ENCODE measurements at regions not wholly inside any gene's neighbourhood (a gene's known extent, or its start where the extent isn't known, plus 50 kb on each side); places are given as distances from the start of the nearest gene placed in this dataset.
"Not testable (repeated sequence)": the region's sequence is repeated elsewhere in the genome, so short reads cannot be mapped to it uniquely, and the experiment has no call there.

DNA sequence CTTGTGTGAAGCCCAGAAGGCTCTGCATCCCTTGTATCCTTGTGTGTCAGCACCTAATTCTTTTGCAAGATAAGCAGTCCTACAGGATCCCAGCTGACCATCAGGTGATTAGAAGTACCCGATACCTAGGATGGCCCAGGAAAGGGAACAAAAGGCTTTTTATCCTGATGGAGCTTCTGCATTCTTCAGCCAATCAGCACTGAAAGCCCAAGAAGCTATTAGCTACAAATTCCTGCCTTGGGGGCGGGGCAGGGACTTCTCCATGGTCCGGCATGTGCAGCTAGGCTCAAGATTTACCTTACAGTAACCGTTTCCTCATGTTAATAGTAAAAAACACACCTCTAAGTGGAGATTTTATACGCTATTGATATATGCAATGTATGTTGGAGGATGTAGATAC, 264.6 kb upstream of the THUMPD2 start:
- DNase-seq = no peak

- DNase-seq = no peak
These were observed 264.1 kb upstream of the THUMPD2 start for GRCh38 chr2:40043191-40043590.

- no peak for DNase-seq
These were observed 262.6 kb upstream of the THUMPD2 start for GRCh38 chr2:40041422-40042382.

GRCh38 chr2:40039549-40039948, 260.5 kb upstream of the THUMPD2 start:
- no peak for DNase-seq

DNA sequence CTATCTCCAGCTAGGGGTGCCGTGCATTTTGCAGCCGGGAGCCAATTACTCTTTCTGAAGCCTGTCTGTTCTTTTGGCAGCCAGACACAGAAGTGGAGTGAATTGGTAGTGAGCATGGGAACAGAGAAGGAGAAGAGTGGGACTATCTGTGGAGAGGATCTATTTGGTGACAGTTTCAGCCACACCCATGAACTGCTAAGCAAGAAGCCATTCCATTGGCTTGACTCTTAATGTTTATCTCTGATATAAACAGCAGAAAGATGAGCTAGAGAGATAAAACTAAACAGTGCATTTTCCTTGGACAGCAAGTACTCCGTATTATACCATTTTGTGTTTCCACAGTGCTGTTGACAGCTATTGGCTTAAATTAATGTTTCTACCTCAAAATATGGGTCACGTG, 259.6 kb upstream of the THUMPD2 start:
- no peak for DNase-seq

DNA sequence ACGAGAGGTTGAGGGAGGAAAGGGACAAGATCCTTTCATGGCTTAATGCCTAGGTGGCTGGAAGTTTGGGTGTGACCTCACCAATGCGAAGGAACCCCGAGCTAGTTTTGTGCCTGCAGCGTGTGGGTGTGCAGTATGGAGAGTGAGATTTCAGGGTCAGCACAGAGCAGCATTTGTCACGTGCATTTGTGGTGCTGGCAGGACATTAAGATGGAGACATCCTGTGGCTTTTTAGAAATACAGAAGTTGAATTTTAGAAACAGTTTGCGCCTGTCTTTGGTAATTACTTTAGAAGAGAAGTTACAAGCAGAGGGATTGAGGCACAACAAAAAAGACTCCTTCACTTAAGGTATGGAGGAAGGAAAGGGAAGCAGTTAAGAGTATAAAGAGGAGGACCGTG, 258.2 kb upstream of the THUMPD2 start:
- DNase-seq = no peak

DNA sequence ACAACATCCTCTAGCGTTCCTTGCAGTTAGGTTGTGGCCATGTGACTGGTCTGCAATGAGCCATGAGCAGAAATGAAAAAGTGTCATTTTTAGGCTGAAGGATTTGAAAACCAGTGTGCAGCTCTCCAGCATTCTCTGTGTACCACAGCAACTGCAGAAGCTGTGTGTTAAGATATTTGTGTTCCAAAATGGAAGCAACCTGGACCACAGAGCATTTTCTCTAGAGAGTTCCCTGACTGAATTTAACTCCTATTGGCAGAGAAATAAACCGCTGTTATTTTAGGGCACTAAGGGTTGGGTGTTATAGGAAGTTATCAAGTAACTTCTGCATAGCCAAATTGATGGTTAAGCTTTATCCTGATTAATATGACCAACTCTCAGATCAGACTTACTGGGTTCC, 257.2 kb upstream of the THUMPD2 start:
- DNase-seq = no peak

- DNase-seq = no peak
These were observed 255.7 kb upstream of the THUMPD2 start for GRCh38 chr2:40034801-40035200.

- no peak for DNase-seq
These were observed 255.1 kb upstream of the THUMPD2 start for GRCh38 chr2:40034198-40034597.

- no peak for DNase-seq
These were observed 254.7 kb upstream of the THUMPD2 start for GRCh38 chr2:40033781-40034180.

DNA sequence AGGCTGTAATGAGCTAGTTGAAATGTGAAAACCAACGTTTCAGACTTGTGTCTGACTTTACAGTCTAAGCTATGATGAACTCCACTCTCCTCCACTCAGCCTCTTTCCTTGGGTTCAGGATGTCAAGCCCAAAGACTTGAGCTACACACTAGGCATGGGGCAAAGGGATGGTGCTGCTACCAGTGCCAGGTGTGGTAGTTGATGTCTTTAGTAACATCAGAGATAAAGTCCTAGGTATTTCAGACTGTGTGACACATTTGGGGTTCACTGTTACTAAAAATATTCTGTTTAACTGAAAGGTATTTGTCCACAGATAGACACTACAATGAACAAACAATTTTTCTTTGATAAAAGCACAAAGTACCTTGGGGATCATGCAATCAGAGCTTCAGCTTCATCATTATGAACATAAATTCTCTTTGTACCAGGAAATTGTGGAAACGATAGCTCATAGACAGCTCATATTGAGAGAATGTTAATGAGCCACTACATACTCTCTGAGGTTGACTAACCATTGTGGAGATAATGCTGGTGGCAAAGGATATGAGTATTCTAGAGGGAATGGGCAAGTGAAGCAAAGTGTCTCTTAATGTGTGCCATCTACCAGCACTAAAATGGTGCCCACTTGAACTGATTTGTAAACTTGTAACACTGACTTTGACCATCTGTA, 253.7 kb upstream of the THUMPD2 start:
- no peak for DNase-seq

GRCh38 chr2:40030456-40030975, 251.5 kb upstream of the THUMPD2 start:
- DNase-seq = no peak

- DNase-seq = no peak
These were observed 249.9 kb upstream of the THUMPD2 start for GRCh38 chr2:40028792-40029488.

DNA sequence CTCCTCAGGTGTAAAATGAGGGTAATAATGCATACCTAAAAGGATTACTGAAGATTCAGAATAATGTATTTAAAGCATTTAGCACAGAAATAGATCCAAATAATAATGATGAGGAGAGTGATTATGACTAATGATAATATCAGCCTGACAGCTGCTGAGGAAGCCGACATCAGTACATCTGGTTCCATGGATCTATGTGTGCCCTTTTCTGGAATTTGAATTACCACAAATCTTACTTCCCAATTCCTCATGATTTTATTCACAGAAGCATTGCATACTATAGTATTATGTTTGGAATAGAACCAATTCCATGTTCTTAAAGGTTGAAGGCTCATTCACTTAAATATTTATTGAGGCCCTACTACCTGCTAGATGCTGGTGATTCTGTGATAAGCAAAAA, 248.9 kb upstream of the THUMPD2 start:
- DNase-seq = no peak

- DNase-seq = peak; percentile 12
These were observed 246.2 kb upstream of the THUMPD2 start for GRCh38 chr2:40025276-40025675.

DNA sequence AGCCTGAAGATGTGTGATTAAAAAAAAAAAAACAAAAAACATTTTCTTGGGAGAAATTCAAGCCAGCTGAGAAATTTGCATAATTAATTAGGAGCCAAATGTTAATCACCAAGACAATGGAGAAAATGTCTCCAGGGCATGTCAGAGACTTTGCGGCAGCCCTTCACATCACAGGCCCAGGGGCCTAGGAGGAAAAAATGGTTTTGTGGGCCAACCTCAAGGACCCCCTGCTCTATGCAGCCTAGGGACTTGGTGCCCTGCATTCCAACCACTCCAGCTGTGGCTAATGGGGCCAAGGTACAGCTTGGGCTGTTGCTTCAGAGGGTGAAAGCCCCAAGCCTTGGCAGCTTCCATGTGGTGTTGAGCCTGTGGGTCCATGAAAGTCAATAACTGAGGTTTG, 241.9 kb upstream of the THUMPD2 start:
- no peak for DNase-seq

DNA sequence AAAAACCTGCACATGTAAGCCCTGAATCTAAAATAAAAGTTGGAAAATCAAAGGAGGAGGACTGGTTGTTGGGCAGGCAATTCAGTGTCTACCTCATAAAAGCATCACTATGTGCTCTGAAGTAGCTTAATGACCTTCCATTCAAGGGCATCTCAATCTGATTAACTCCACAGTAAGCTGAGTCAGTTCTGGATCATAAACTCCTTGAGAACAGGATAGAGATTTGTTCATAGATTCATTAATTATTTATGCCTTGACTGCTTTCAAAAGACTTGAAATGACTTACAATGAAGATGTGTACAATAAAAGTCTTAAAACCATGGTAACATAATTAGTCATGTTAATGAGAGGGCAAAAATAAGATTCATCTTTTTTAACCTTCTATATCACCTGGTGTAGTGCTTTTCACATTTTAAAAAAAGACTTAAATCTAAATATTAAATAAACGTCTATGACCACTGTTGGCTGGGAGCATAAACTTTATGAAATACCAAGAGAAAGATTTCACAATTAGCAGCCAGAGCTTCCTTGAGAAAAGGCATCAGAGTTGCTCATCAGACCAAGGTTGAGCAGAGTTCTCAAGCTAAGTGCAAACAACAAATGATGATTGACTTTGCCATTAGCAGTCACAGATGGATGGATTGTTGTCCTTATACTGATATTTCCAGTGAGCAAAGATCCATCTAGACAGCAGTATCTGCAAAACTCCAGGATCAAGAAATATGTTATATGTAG, 237.3 kb upstream of the THUMPD2 start:
- no peak for DNase-seq

- DNase-seq = not testable (repeated sequence)
These were observed 234.9 kb upstream of the THUMPD2 start for GRCh38 chr2:40013962-40014361.

GRCh38 chr2:40004336-40004735, 225.3 kb upstream of the THUMPD2 start:
- no peak for DNase-seq

DNA sequence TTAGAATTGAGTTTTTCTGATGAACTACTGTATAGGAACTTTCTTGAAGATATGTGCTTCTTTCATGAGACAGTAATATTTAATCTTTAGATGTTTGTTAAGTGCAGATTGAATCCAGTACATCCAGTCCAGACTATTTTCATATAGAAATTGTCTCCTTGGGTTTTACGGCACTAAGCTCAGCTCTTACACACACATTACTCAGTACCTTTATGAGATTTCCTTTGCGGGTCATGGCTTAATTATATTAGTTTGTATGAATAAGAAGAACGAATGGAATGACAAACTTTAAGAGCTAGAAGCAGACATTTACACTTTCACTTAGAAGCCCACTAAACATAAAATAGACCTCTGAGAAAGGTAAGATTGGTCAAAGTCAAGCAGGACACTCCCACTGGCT, 223.3 kb upstream of the THUMPD2 start:
- no peak for DNase-seq

GRCh38 chr2:39999864-40000263, 220.8 kb upstream of the THUMPD2 start:
- DNase-seq = no peak

- no peak for DNase-seq
These were observed 219.6 kb upstream of the THUMPD2 start for GRCh38 chr2:39998617-39999016.

- no peak for DNase-seq
These were observed 217.6 kb upstream of the THUMPD2 start for GRCh38 chr2:39996653-39997080.

All from NCI-H774 (cell line).